ENCODE measurements at regions not wholly inside any gene's neighbourhood (a gene's known extent, or its start where the extent isn't known, plus 50 kb on each side); places are given as distances from the start of the nearest gene placed in this dataset.
"Not testable (repeated sequence)": the region's sequence is repeated elsewhere in the genome, so short reads cannot be mapped to it uniquely, and the experiment has no call there.

GRCh38 chr6:103313432-103313831, 1546.3 kb downstream of the HACE1 start:
- Mint-ChIP-seq H3K27me3 (no peaks in the 10 kb centered on the region), H3K9me3 (peaks cover 4% of the 10 kb centered on the region), H3K4me1 (ENCODE audit: low read depth) (no peaks in the 10 kb centered on the region), H3K4me3 (no peak overlapping the region), H3K27ac (no peak overlapping the region), H3K36me3 (ENCODE audit: low read depth) (no peaks in the 10 kb centered on the region)
- ChIA-PET CTCF (no interaction called here), POLR2A (no interaction called here)
- no peak for TF ChIP-seq CTCF (IDR thresholded peaks at IDR 0.05)
- ATAC-seq (no peak), DNase-seq (no peak)
- intact Hi-C loops (cut with micrococcal nuclease): no loop called here

GRCh38 chr6:103294376-103294775, 1565.3 kb downstream of the HACE1 start:
- intact Hi-C loops (cut with micrococcal nuclease); H3K27ac Mint-ChIP-seq; H3K4me1 Mint-ChIP-seq (ENCODE audit: low read depth); H3K4me3 Mint-ChIP-seq; H3K36me3 Mint-ChIP-seq (ENCODE audit: low read depth); POLR2A ChIA-PET; CTCF ChIA-PET; H3K27me3 Mint-ChIP-seq; DNase-seq; H3K9me3 Mint-ChIP-seq; ATAC-seq: not testable (repeated sequence)

GRCh38 chr6:103284835-103285234, 1574.9 kb downstream of the HACE1 start:
- no peak for ATAC-seq
- no peak for DNase-seq
- no peak overlapping the region for H3K4me3 Mint-ChIP-seq
- CTCF ChIA-PET: no interaction called here
- no peak overlapping the region for H3K27ac Mint-ChIP-seq
- POLR2A ChIA-PET: no interaction called here
- no peaks in the 10 kb centered on the region for H3K27me3 Mint-ChIP-seq
- peaks cover 8% of the 10 kb centered on the region for H3K9me3 Mint-ChIP-seq
- no peak for TF ChIP-seq CTCF (IDR thresholded peaks at IDR 0.05)
- H3K4me1 Mint-ChIP-seq (ENCODE audit: low read depth): no peaks in the 10 kb centered on the region
- intact Hi-C loops (cut with micrococcal nuclease): no loop called here
- H3K36me3 Mint-ChIP-seq (ENCODE audit: low read depth): no peaks in the 10 kb centered on the region

- ChIA-PET POLR2A (no interaction called here), CTCF (no interaction called here)
- Mint-ChIP-seq H3K9me3 (peaks cover 7% of the 10 kb centered on the region), H3K27me3 (no peaks in the 10 kb centered on the region), H3K4me3 (no peak overlapping the region), H3K36me3 (ENCODE audit: low read depth) (no peaks in the 10 kb centered on the region), H3K4me1 (ENCODE audit: low read depth) (no peaks in the 10 kb centered on the region), H3K27ac (no peak overlapping the region)
- DNase-seq (no peak), ATAC-seq (no peak)
- intact Hi-C loops (cut with micrococcal nuclease): no loop called here
- no peak for TF ChIP-seq CTCF (IDR thresholded peaks at IDR 0.05)
Observed at GRCh38 chr6:103280417-103280816, 1579.3 kb downstream of the HACE1 start.

GRCh38 chr6:103277936-103278335, 1581.8 kb downstream of the HACE1 start:
- intact Hi-C loops (cut with micrococcal nuclease): no loop called here
- Mint-ChIP-seq H3K27me3 (no peaks in the 10 kb centered on the region), H3K4me1 (ENCODE audit: low read depth) (no peaks in the 10 kb centered on the region), H3K36me3 (ENCODE audit: low read depth) (no peaks in the 10 kb centered on the region), H3K9me3 (peaks cover 7% of the 10 kb centered on the region), H3K4me3 (no peak overlapping the region), H3K27ac (no peak overlapping the region)
- no peak for TF ChIP-seq CTCF (IDR thresholded peaks at IDR 0.05)
- ChIA-PET CTCF (no interaction called here), POLR2A (no interaction called here)
- DNase-seq (no peak), ATAC-seq (no peak)

- intact Hi-C loops (cut with micrococcal nuclease): no loop called here
- ChIA-PET CTCF (no interaction called here), POLR2A (no interaction called here)
- no peak for TF ChIP-seq CTCF (IDR thresholded peaks at IDR 0.05)
- ATAC-seq (no peak), DNase-seq (no peak)
- Mint-ChIP-seq H3K27me3 (no peaks in the 10 kb centered on the region), H3K9me3 (no peaks in the 10 kb centered on the region), H3K4me3 (no peak overlapping the region), H3K36me3 (ENCODE audit: low read depth) (no peaks in the 10 kb centered on the region), H3K27ac (no peak overlapping the region), H3K4me1 (ENCODE audit: low read depth) (no peaks in the 10 kb centered on the region)
Observed at GRCh38 chr6:103273048-103273447, 1586.7 kb downstream of the HACE1 start.

Measured in activated CD8-positive, alpha-beta T cell treated with anti-CD3 and anti-CD28 coated beads for 36 hours (primary cell).